IMR-90 (cell line): ENCODE measurements at regions not wholly inside any gene's neighbourhood (a gene's known extent, or its start where the extent isn't known, plus 50 kb on each side); places are given as distances from the start of the nearest gene placed in this dataset.

ENCODE experiments used
- ATAC-seq: fragments of 200-7000 bp; cut with Tn5 transposase; 2 replicates; pipeline ENCODE4 v1.9.1; 2020; ENCODE audit warnings: low read depth, mild to moderate bottlenecking, moderate library complexity
- BruUV-seq: library from RNA; stranded (reverse); fragments of 400-500 nt; replicated peaks from 2 replicates; lab custom pipeline; 2021; lab: Mats Ljungman, UMichigan
- CTCF ChIA-PET: fragments of 300-600 bp; formaldehyde crosslinking; extraction: SDS; loops from one replicate; lab custom pipeline; 2021; ENCODE audit warnings: antibody characterized with exemption; lab: Yijun Ruan, JAX
- POLR2A ChIA-PET: fragments of 300-600 bp; sonication (Branson Sonifier 250); formaldehyde crosslinking; loops from one replicate; lab custom pipeline; 2022; ENCODE audit warnings: antibody characterized with exemption; ENCODE audit not compliant: unreplicated experiment; lab: Charles Lee
- DNase-seq: peaks from one replicate; pipeline ENCODE4 v3.0.0; 2013
- H2AFZ ChIP-seq: replicated peaks from 2 replicates; pipeline ENCODE3; 2013; ENCODE audit warnings: low read length, mild to moderate bottlenecking; ENCODE audit not compliant: poor library complexity
- H2AK5ac ChIP-seq: 2 replicates; pipeline ENCODE4 v1.6.1; 2013; ENCODE audit warnings: low read depth, low read length, inconsistent platforms
- H2AK9ac ChIP-seq: replicated peaks from 2 replicates; pipeline ENCODE3; 2013; ENCODE audit warnings: mild to moderate bottlenecking, low read depth, low read length, moderate library complexity; ENCODE audit not compliant: poor library complexity
- H2BK120ac ChIP-seq: 2 replicates; pipeline ENCODE4 v1.6.1; 2013; ENCODE audit warnings: low read depth, low read length, inconsistent platforms
- H2BK15ac ChIP-seq: 3 replicates; pipeline ENCODE4 v1.6.1; 2013; ENCODE audit warnings: low read depth, low read length, inconsistent platforms
- H2BK20ac ChIP-seq: 2 replicates; pipeline ENCODE4 v1.6.1; 2013; ENCODE audit warnings: low read depth, mild to moderate bottlenecking, inconsistent platforms, low read length, moderate library complexity
- H2BK5ac ChIP-seq: 2 replicates; pipeline ENCODE4 v1.6.1; 2013; ENCODE audit warnings: mild to moderate bottlenecking, low read depth, low read length, inconsistent platforms; ENCODE audit not compliant: poor library complexity, severe bottlenecking
- H3K14ac ChIP-seq: replicated peaks from 2 replicates; pipeline ENCODE4 v1.6.1; 2013; ENCODE audit warnings: low read depth, low read length, inconsistent platforms
- H3K18ac ChIP-seq: 2 replicates; pipeline ENCODE4 v1.6.1; 2013; ENCODE audit warnings: low read depth, low read length, control low read depth
- H3K23ac ChIP-seq: 2 replicates; pipeline ENCODE4 v1.6.1; 2013; ENCODE audit warnings: low read depth, low read length, inconsistent platforms
- H3K27ac ChIP-seq: 2 replicates; pipeline ENCODE4 v1.5.1; 2013; ENCODE audit warnings: mild to moderate bottlenecking, control low read depth, low read length; ENCODE audit not compliant: insufficient read depth
- H3K27me3 ChIP-seq: 2 replicates; pipeline ENCODE4 v1.6.1; 2013; ENCODE audit warnings: low read length; ENCODE audit not compliant: control insufficient read depth, insufficient read depth
- H3K36me3 ChIP-seq: 2 replicates; pipeline ENCODE4 v1.6.1; 2013; ENCODE audit warnings: low read length, mixed read lengths; ENCODE audit not compliant: control insufficient read depth, insufficient read depth
- H3K4ac ChIP-seq: 2 replicates; pipeline ENCODE4 v1.6.1; 2013; ENCODE audit warnings: low read depth, low read length, inconsistent platforms
- H3K4me1 ChIP-seq: 2 replicates; pipeline ENCODE4 v1.6.1; 2013; ENCODE audit warnings: low read length, mixed read lengths; ENCODE audit not compliant: control insufficient read depth, insufficient read depth
- H3K4me2 ChIP-seq: 2 replicates; pipeline ENCODE4 v1.6.1; 2013; ENCODE audit warnings: low read depth, mild to moderate bottlenecking, control low read depth, low read length, moderate library complexity
- H3K4me3 ChIP-seq: 2 replicates; pipeline ENCODE4 v1.5.1; 2013; ENCODE audit warnings: low read depth, mild to moderate bottlenecking, control low read depth, low read length, moderate library complexity; ENCODE audit not compliant: insufficient read depth
- H3K56ac ChIP-seq: 2 replicates; pipeline ENCODE4 v1.6.1; 2013; ENCODE audit warnings: low read length, inconsistent platforms; ENCODE audit not compliant: insufficient read depth; ENCODE audit errors: extremely low read depth
- H3K79me1 ChIP-seq, 2 experiments: 2 replicates each; pipeline ENCODE4 v1.6.1; 2013; ENCODE audit warnings: low read length in 2 of 2, inconsistent platforms in 1 of 2, low read depth in 1 of 2
- H3K9ac ChIP-seq: 2 replicates; pipeline ENCODE4 v1.6.1; 2013; ENCODE audit warnings: low read depth, low read length, control low read depth
- H3K9me1 ChIP-seq: 2 replicates; pipeline ENCODE4 v1.6.1; 2013; ENCODE audit warnings: low read length, inconsistent platforms; ENCODE audit not compliant: insufficient read depth
- H3K9me3 ChIP-seq: 2 replicates; pipeline ENCODE4 v1.6.1; 2013; ENCODE audit warnings: low read length; ENCODE audit not compliant: control insufficient read depth, insufficient read depth
- H4K20me1 ChIP-seq: 2 replicates; pipeline ENCODE4 v1.6.1; 2013; ENCODE audit warnings: low read length, inconsistent platforms; ENCODE audit not compliant: insufficient read depth
- H4K5ac ChIP-seq: 2 replicates; pipeline ENCODE4 v1.6.1; 2013; ENCODE audit warnings: mild to moderate bottlenecking, low read depth, low read length, control low read depth
- H4K8ac ChIP-seq, 2 experiments: 2 replicates each; pipeline ENCODE4 v1.6.1; 2013; ENCODE audit warnings: low read depth in 2 of 2, low read length in 2 of 2, control low read depth in 1 of 2, inconsistent platforms in 1 of 2
- H4K91ac ChIP-seq: 2 replicates; pipeline ENCODE4 v1.6.1; 2013; ENCODE audit warnings: low read depth, low read length, inconsistent platforms; ENCODE audit not compliant: insufficient read depth
- BHLHE40 ChIP-seq: fragments of 150-350 bp; IDR thresholded peaks from 2 replicates; pipeline ENCODE4 v1.6.1; 2016; ENCODE audit warnings: mild to moderate bottlenecking, low read depth, low read length
- CEBPB ChIP-seq: IDR thresholded peaks from 2 replicates; pipeline ENCODE4 v1.6.1; 2012; ENCODE audit warnings: low read depth, low read length, improper control_type of control experiment
- CHD1 ChIP-seq: IDR thresholded peaks from 2 replicates; pipeline ENCODE4 v1.6.1; 2012; ENCODE audit warnings: low read depth, low read length, improper control_type of control experiment
- ELK1 ChIP-seq: fragments of 150-350 bp; IDR thresholded peaks from 2 replicates; pipeline ENCODE4 v1.6.1; 2016; ENCODE audit warnings: low read depth, mild to moderate bottlenecking, low read length, moderate library complexity, borderline replicate concordance
- FOS ChIP-seq: fragments of 150-350 bp; IDR thresholded peaks from 2 replicates; pipeline ENCODE4 v1.6.1; 2016; ENCODE audit warnings: low read depth, low read length
- MAFK ChIP-seq: IDR thresholded peaks from 2 replicates; pipeline ENCODE4 v1.6.1; 2012; ENCODE audit warnings: low read depth, low read length, improper control_type of control experiment
- MXI1 ChIP-seq: IDR thresholded peaks from 2 replicates; pipeline ENCODE4 v1.6.1; 2012; ENCODE audit warnings: low read depth, mild to moderate bottlenecking, low read length, moderate library complexity, borderline replicate concordance
- NFE2L2 ChIP-seq: fragments of 150-350 bp; IDR thresholded peaks from 2 replicates; pipeline ENCODE4 v1.6.1; 2016; ENCODE audit warnings: low read depth, mild to moderate bottlenecking, low read length
- POLR2A ChIP-seq: IDR thresholded peaks from 2 replicates; pipeline ENCODE4 v1.6.1; 2012; ENCODE audit warnings: mild to moderate bottlenecking, low read depth, low read length
- RAD21 ChIP-seq: IDR thresholded peaks from 2 replicates; pipeline ENCODE4 v1.6.1; 2012; ENCODE audit warnings: low read length, improper control_type of control experiment
- RFX5 ChIP-seq: IDR thresholded peaks from 2 replicates; pipeline ENCODE4 v1.8.0; 2012; ENCODE audit warnings: low read depth, mild to moderate bottlenecking, low read length, moderate library complexity
- WGBS, 2 experiments: methylation state at CpG; one replicate each; pipeline versions ENCODE4 v1.1.5 to v1.1.7; 2013; ENCODE audit warnings: missing lambda C conversion rate in 2 of 2; ENCODE audit not compliant: insufficient read length in 1 of 2; ENCODE audit errors: extremely low coverage in 2 of 2; 5-methylcytosine and 5-hydroxymethylcytosine counted together
- dilution Hi-C: fragments of 300-500 bp; cut with HindIII; formaldehyde crosslinking; loops from one replicate; pipeline ENCODE4 v1.14.3; 2018; ENCODE audit warnings: low sequenced_read_pairs; ENCODE audit not compliant: unreplicated experiment
- in situ Hi-C: fragments of 300-500 bp; cut with MboI; formaldehyde crosslinking; loops from 3 replicates; pipeline ENCODE4 v1.14.3; 2019; ENCODE audit warnings: low sequenced_read_pairs, inconsistent platforms, mixed read lengths
- intact Hi-C: fragments of 100-400 bp; cut with micrococcal nuclease; formaldehyde crosslinking; loops from 2 replicates; pipeline ENCODE4 v1.10.0; 2022

GRCh38 chrX:7283741-7284140 is 135.8 kb upstream of the PUDP start:
- Histone ChIP-seq H2BK15ac (no peak overlapping the region), H3K4me1 (peaks cover 2% of the 10 kb centered on the region; the same call in 1 of the 2 replicates), H2BK5ac (no peak overlapping the region), H2AK5ac (no peak overlapping the region), H3K27ac (no peak overlapping the region), H4K8ac (no peak overlapping the region), H3K14ac (no peak overlapping the region), H3K56ac (no peak overlapping the region), H3K4me2 (no peak overlapping the region), H3K23ac (no peak overlapping the region), H3K36me3 (no peaks in the 10 kb centered on the region), H4K5ac (no peak overlapping the region), H3K18ac (no peak overlapping the region), H3K9me1 (0 out of 2 replicates have a peak, but pooled peaks cover 2% of the 10 kb centered on the region), H3K4me3 (no peak overlapping the region), H3K27me3 (no peaks in the 10 kb centered on the region), H2BK20ac (no peak overlapping the region), H4K91ac (no peak overlapping the region), H4K20me1 (no peaks in the 10 kb centered on the region), H2AK9ac (no peak overlapping the region), H3K79me1 (no peaks in the 10 kb centered on the region), H3K9me3 (0 out of 2 replicates have a peak, but pooled peaks cover under 1% of the 10 kb centered on the region), H3K9ac (no peak overlapping the region), H3K4ac (no peak overlapping the region), H2AFZ (no peak overlapping the region), H2BK120ac (no peak overlapping the region)
- no peak for TF ChIP-seq CEBPB
- TF ChIP-seq CHD1, result no peak
- TF ChIP-seq MXI1, result no peak
- TF ChIP-seq ELK1, result no peak
- no peak for TF ChIP-seq RFX5
- no peak for TF ChIP-seq POLR2A
- TF ChIP-seq FOS, result no peak
- no peak for TF ChIP-seq RAD21
- TF ChIP-seq NFE2L2, result no peak
- TF ChIP-seq BHLHE40, result no peak
- TF ChIP-seq MAFK, result no peak
- no peak for ATAC-seq
- intact Hi-C loops (no loop called here), in situ Hi-C loops (no loop called here), dilution Hi-C loops (no loop called here)
- BruUV-seq, result no TSS peak
- 50% methylated on average over 1 of the region's 2 CpGs; no CpG with 5 or more reads in 1 of the 2 experiments for WGBS, 2 experiments
- POLR2A ChIA-PET, result no interaction called here
- DNase-seq, result no peak
- CTCF ChIA-PET, result no interaction called here
